ENCODE measurements at regions not wholly inside any gene's neighbourhood (a gene's known extent, or its start where the extent isn't known, plus 50 kb on each side); places are given as distances from the start of the nearest gene placed in this dataset.
"Not testable (repeated sequence)": the region's sequence is repeated elsewhere in the genome, so short reads cannot be mapped to it uniquely, and the experiment has no call there.

DNA sequence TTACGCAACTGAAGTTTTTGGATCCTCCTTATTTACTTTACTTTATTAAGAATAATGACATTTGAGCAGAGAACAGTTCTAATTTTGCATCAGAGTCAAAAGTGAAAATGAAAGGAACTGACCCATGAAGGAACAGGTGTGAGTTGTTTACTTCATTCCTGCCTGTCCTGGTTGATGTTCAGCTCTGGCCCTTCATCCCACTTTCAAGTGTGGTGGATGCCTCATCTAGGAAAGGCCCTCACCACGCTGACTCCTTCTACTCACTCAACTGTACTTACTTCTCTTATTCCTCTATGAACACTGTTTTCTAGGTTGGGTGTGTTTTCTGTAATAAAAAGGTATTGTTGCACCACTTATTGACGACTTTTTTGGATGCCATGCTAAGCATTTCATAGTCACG lies 61.8 kb upstream of the PLEKHG4B start:
- TF ChIP-seq, protein P1, sequence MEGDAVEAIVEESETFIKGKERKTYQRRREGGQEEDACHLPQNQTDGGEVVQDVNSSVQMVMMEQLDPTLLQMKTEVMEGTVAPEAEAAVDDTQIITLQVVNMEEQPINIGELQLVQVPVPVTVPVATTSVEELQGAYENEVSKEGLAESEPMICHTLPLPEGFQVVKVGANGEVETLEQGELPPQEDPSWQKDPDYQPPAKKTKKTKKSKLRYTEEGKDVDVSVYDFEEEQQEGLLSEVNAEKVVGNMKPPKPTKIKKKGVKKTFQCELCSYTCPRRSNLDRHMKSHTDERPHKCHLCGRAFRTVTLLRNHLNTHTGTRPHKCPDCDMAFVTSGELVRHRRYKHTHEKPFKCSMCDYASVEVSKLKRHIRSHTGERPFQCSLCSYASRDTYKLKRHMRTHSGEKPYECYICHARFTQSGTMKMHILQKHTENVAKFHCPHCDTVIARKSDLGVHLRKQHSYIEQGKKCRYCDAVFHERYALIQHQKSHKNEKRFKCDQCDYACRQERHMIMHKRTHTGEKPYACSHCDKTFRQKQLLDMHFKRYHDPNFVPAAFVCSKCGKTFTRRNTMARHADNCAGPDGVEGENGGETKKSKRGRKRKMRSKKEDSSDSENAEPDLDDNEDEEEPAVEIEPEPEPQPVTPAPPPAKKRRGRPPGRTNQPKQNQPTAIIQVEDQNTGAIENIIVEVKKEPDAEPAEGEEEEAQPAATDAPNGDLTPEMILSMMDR (IDR thresholded peaks at IDR 0.05): no peak
- H3K9me3 ChIP-seq: no peaks in the 10 kb centered on the region
- no peak overlapping the region for H3K4me3 ChIP-seq (ENCODE audit: low read depth in 1 of 2, low read length in 1 of 2)
- H3K36me3 ChIP-seq: no peaks in the 10 kb centered on the region
- no peak overlapping the region for H3K27ac ChIP-seq
- H3K4me1 ChIP-seq (ENCODE audit: control insufficient read depth in 1 of 2, insufficient read depth in 1 of 2, low read depth in 1 of 2, low read length in 1 of 2): no peaks in the 10 kb centered on the region
- peaks cover 25% of the 10 kb centered on the region for H3K27me3 ChIP-seq

DNA sequence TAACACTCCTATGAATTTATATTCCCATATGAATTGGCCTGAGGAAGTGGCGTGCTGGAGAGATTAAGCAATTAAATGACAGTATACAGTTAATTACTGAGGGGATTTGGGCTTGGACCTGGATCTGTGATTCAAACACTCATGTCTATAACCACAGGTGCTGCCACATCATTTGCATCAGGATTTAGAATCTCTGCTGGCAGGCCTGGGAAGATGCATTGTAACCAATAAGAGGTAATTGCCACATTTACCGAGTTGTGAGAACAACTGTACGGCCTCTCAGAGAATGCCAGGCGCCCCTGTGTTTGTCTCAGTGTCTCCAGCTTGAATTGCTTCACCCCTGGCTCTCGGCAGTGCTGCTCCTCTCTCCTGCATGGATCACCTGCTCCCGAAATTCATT lies 61.4 kb upstream of the PLEKHG4B start:
- H3K4me1 ChIP-seq (ENCODE audit: control insufficient read depth in 1 of 2, insufficient read depth in 1 of 2, low read depth in 1 of 2, low read length in 1 of 2); H3K4me3 ChIP-seq (ENCODE audit: low read depth in 1 of 2, low read length in 1 of 2); H3K36me3 ChIP-seq; H3K9me3 ChIP-seq; H3K27ac ChIP-seq: not testable (repeated sequence)
- H3K27me3 ChIP-seq: peaks cover 25% of the 10 kb centered on the region

DNA sequence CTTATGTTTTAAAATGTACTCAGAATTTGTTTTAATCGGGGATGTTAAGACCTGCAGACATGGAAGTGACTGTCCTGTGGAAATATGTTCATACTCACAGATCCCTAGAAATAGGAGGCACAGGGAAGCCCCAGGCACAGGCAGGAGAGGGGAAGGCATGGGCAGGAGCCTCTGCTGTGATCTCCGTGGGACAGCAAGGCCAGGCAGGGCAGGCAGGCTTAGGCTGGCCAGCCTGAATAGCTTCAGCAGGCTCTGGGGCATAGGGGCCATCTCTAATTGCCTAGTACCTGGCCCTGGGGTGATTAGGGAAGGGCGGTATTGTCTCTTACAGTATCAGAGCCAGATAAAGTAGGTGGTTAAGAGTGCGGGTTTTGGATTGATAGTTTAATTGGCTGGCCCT lies 59.8 kb upstream of the PLEKHG4B start:
- TF ChIP-seq, protein P1 (IDR thresholded peaks at IDR 0.05): no peak
- Histone ChIP-seq H3K36me3 (no peaks in the 10 kb centered on the region), H3K27ac (no peak overlapping the region), H3K4me3 (ENCODE audit: low read depth in 1 of 2, low read length in 1 of 2) (no peak overlapping the region), H3K4me1 (ENCODE audit: control insufficient read depth in 1 of 2, insufficient read depth in 1 of 2, low read depth in 1 of 2, low read length in 1 of 2) (no peaks in the 10 kb centered on the region), H3K9me3 (no peaks in the 10 kb centered on the region), H3K27me3 (peaks cover 25% of the 10 kb centered on the region)

DNA sequence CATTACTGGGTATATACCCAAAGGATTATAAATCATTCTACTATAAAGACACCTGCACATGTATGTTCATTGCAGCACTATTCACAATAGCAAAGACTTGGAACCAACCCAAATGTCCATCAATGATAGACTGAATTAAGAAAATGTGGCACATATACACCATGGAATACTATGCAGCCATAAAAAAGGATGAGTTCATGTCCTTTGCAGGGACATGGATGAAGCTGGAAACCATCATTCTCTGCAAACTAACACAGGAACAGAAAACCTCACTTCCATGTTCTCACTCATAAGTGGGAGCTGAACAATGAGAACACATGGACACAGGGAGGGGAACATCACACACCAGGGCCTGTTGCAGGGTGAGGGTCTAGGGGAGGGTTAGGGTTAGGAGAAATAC lies 56.4 kb upstream of the PLEKHG4B start:
- not testable (repeated sequence) for H3K4me1 ChIP-seq (ENCODE audit: control insufficient read depth in 1 of 2, insufficient read depth in 1 of 2, low read depth in 1 of 2, low read length in 1 of 2); H3K9me3 ChIP-seq; H3K27ac ChIP-seq; H3K4me3 ChIP-seq (ENCODE audit: low read depth in 1 of 2, low read length in 1 of 2); H3K36me3 ChIP-seq
- H3K27me3 ChIP-seq: peaks cover 42% of the 10 kb centered on the region

DNA sequence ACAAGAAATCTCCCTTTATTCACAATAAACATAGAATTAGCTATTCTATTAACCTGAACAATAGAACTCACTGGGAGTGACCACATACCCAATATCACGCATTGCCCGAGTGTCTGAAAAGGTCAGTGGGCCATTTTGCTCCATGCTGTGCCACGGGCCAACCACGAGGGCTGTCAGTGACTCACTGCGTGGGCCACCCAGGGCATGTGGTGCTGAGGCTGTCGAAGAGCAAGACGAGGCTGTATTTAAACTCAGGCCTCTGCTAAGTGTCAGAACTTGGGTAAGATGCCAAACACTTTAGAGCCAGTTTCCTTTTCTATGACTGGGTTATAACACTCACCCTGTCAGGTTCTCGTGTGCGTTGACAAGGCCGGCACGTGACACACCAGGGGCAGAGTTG lies 54.8 kb upstream of the PLEKHG4B start:
- not testable (repeated sequence) for H3K27ac ChIP-seq; H3K4me3 ChIP-seq (ENCODE audit: low read depth in 1 of 2, low read length in 1 of 2)

DNA sequence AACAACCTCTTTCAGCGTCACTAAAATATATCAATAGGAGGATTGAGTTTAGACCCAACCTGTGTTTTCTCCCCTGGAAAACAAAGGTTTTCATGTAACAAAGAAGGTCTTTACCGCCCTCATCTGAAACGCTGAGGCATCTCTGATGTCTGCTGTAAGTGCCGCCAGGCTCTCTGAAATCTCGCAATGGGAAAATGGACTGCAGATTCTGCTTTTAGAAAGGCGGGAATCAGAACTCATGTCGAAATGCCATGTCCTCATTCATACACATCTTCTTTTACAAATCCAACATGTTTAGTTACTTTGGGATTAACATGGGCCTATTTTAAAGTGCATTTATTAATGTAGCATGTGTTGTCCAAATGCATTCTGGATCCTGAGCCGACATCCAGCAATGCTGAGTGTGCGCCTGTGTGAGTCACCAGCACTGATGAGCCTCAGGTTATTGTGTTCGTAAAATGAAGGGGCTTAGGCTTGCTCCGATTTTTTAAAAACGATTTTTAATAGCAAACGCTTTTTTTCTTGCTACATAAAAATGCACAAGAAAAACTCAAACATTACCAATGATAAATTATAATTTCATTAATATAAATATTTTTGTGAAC lies 51.9 kb upstream of the PLEKHG4B start:
- H3K36me3 ChIP-seq: no peaks in the 10 kb centered on the region
- H3K27me3 ChIP-seq: peaks cover 45% of the 10 kb centered on the region
- H3K9me3 ChIP-seq: no peaks in the 10 kb centered on the region
- H3K4me3 ChIP-seq (ENCODE audit: low read depth in 1 of 2, low read length in 1 of 2): no peak overlapping the region
- H3K4me1 ChIP-seq (ENCODE audit: control insufficient read depth in 1 of 2, insufficient read depth in 1 of 2, low read depth in 1 of 2, low read length in 1 of 2): no peaks in the 10 kb centered on the region
- TF ChIP-seq, protein P1 (IDR thresholded peaks at IDR 0.05): no peak
- no peak overlapping the region for H3K27ac ChIP-seq

More for the DNA sequence above, 54.8 kb upstream of the PLEKHG4B start:
- H3K36me3 ChIP-seq; H3K9me3 ChIP-seq; H3K4me1 ChIP-seq (ENCODE audit: control insufficient read depth in 1 of 2, insufficient read depth in 1 of 2, low read depth in 1 of 2, low read length in 1 of 2): not testable (repeated sequence)
- H3K27me3 ChIP-seq: peaks cover 54% of the 10 kb centered on the region

Measured in neutrophil (primary cell).